K562 (cell line): ENCODE measurements at regions not wholly inside any gene's neighbourhood (a gene's known extent, or its start where the extent isn't known, plus 50 kb on each side); places are given as distances from the start of the nearest gene placed in this dataset.
"Not testable (repeated sequence)": the region's sequence is repeated elsewhere in the genome, so short reads cannot be mapped to it uniquely, and the experiment has no call there.

Experiments
- ADNP ChIP-seq: fragments of 200-800 bp; sonication (Bioruptor generic); IDR thresholded peaks from 2 replicates; pipeline ENCODE4 v1.6.1; 2016; ENCODE audit warnings: missing genetic modification characterization, missing compliant biosample characterization
- EWSR1 ChIP-seq: fragments of 450-650 bp; IDR thresholded peaks from 2 replicates; pipeline ENCODE4 v1.6.1; 2018; ENCODE audit warnings: borderline replicate concordance, mild to moderate bottlenecking, low read depth, moderate library complexity; ENCODE audit not compliant: partially characterized antibody
- MAZ ChIP-seq, 2 experiments: fragments of 450-650 bp in 1 of 2; sonication (generic) in 1 of 2; formaldehyde crosslinking; IDR thresholded peaks in 1 of 2; conservative IDR thresholded peaks in 1 of 2; 2 replicates each; pipeline versions ENCODE4 v1.4.0 to v1.5.0; 2020; ENCODE audit warnings: mild to moderate bottlenecking in 1 of 2, missing genetic modification reagents in 1 of 2
- POU5F1 ChIP-seq: fragments of 150-350 bp; IDR thresholded peaks from 2 replicates; pipeline ENCODE4 v1.6.1; 2014; ENCODE audit warnings: borderline replicate concordance, low read length, low read depth, mild to moderate bottlenecking; ENCODE audit not compliant: partially characterized antibody
- SMARCB1 ChIP-seq: IDR thresholded peaks from 2 replicates; pipeline ENCODE4 v1.6.1; 2011; ENCODE audit warnings: improper control_type of control experiment, low read depth; ENCODE audit not compliant: insufficient read length
- TF ChIP-seq, protein P1 (sequence below): sonication (generic); formaldehyde crosslinking; IDR thresholded peaks from 2 replicates; pipeline ENCODE4 v1.8.1; 2023; ENCODE audit warnings: mild to moderate bottlenecking, missing genetic modification reagents, moderate library complexity
- TF ChIP-seq, protein P2 (sequence below), 2 experiments: fragments of 450-650 bp; formaldehyde crosslinking in 1 of 2; IDR thresholded peaks; 2 replicates each; pipeline versions ENCODE4 v1.4.0 to v1.6.1; 2014 to 2020; ENCODE audit warnings: mild to moderate bottlenecking in 2 of 2, borderline replicate concordance in 1 of 2, low read depth in 1 of 2
- TF ChIP-seq, protein P3 (sequence below), 3 experiments: IDR thresholded peaks in 2 of 3; conservative IDR thresholded peaks in 1 of 3; 2 replicates each; pipeline ENCODE4 v1.5.1; 2011 to 2012; ENCODE audit warnings: low read length in 3 of 3, mild to moderate bottlenecking in 3 of 3, control low read depth in 2 of 3, improper control_type of control experiment in 1 of 3, inconsistent platforms in 1 of 3, low read depth in 1 of 3, mixed read lengths in 1 of 3, moderate library complexity in 1 of 3; ENCODE audit not compliant: insufficient read depth in 2 of 3
- TF ChIP-seq, protein P4 (sequence below): fragments of 250-450 bp; sonication (Bioruptor Pico); IDR thresholded peaks from 2 replicates; pipeline ENCODE4 v1.8.0; 2021; ENCODE audit warnings: mild to moderate bottlenecking, moderate library complexity

DNA sequence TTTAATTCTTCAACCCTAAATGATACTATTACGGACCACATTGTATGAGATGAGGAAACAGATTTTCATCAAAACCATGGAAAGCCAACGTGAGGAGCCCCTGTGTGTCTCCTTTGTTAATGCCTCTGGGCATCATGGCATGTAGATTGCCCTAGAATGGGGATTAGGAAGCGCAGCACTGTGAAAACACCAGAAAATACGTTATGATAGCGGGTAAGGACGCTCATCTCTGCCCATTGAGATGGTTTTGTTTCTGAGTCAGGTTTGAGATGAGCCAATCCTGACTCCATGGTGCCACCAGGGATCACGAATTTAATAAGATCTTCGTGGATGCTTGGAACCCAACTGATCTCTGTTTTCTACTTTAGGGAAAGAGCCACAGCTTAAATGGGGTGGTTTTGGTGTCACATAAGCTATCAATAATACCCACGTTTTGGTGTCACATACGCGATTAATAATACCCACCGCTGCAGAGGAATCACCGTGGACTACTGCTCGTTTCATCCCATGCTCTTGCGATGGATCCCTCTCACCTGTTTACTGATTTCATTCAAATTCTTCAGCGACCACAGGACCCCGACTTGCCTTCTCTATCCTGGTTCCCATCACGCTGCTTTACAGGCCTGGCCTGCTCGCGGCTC, 137.3 kb downstream of the FOXD4L6 start:
- TF ChIP-seq, protein P1, sequence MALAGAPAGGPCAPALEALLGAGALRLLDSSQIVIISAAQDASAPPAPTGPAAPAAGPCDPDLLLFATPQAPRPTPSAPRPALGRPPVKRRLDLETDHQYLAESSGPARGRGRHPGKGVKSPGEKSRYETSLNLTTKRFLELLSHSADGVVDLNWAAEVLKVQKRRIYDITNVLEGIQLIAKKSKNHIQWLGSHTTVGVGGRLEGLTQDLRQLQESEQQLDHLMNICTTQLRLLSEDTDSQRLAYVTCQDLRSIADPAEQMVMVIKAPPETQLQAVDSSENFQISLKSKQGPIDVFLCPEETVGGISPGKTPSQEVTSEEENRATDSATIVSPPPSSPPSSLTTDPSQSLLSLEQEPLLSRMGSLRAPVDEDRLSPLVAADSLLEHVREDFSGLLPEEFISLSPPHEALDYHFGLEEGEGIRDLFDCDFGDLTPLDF (CRISPR knock-in tag), result not testable (repeated sequence)
- not testable (repeated sequence) for TF ChIP-seq POU5F1; ADNP; SMARCB1; MAZ (CRISPR knock-in tag; conservative IDR thresholded peaks at IDR 0.05 in 1 of 2, IDR thresholded peaks at IDR 0.05 in 1 of 2); EWSR1
- TF ChIP-seq, protein P2, sequence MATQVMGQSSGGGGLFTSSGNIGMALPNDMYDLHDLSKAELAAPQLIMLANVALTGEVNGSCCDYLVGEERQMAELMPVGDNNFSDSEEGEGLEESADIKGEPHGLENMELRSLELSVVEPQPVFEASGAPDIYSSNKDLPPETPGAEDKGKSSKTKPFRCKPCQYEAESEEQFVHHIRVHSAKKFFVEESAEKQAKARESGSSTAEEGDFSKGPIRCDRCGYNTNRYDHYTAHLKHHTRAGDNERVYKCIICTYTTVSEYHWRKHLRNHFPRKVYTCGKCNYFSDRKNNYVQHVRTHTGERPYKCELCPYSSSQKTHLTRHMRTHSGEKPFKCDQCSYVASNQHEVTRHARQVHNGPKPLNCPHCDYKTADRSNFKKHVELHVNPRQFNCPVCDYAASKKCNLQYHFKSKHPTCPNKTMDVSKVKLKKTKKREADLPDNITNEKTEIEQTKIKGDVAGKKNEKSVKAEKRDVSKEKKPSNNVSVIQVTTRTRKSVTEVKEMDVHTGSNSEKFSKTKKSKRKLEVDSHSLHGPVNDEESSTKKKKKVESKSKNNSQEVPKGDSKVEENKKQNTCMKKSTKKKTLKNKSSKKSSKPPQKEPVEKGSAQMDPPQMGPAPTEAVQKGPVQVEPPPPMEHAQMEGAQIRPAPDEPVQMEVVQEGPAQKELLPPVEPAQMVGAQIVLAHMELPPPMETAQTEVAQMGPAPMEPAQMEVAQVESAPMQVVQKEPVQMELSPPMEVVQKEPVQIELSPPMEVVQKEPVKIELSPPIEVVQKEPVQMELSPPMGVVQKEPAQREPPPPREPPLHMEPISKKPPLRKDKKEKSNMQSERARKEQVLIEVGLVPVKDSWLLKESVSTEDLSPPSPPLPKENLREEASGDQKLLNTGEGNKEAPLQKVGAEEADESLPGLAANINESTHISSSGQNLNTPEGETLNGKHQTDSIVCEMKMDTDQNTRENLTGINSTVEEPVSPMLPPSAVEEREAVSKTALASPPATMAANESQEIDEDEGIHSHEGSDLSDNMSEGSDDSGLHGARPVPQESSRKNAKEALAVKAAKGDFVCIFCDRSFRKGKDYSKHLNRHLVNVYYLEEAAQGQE (IDR thresholded peaks at IDR 0.05; ENCODE audit: borderline replicate concordance), result not testable (repeated sequence)
- TF ChIP-seq, protein P2 (CRISPR knock-in tag; IDR thresholded peaks at IDR 0.05; ENCODE audit: low read depth), result not testable (repeated sequence)
- TF ChIP-seq, protein P3, sequence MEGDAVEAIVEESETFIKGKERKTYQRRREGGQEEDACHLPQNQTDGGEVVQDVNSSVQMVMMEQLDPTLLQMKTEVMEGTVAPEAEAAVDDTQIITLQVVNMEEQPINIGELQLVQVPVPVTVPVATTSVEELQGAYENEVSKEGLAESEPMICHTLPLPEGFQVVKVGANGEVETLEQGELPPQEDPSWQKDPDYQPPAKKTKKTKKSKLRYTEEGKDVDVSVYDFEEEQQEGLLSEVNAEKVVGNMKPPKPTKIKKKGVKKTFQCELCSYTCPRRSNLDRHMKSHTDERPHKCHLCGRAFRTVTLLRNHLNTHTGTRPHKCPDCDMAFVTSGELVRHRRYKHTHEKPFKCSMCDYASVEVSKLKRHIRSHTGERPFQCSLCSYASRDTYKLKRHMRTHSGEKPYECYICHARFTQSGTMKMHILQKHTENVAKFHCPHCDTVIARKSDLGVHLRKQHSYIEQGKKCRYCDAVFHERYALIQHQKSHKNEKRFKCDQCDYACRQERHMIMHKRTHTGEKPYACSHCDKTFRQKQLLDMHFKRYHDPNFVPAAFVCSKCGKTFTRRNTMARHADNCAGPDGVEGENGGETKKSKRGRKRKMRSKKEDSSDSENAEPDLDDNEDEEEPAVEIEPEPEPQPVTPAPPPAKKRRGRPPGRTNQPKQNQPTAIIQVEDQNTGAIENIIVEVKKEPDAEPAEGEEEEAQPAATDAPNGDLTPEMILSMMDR (IDR thresholded peaks at IDR 0.05 in 2 of 3, conservative IDR thresholded peaks at IDR 0.05 in 1 of 3; ENCODE audit: insufficient read depth in 2 of 3, low read depth in 1 of 3, low read length in 3 of 3), result not testable (repeated sequence)
- TF ChIP-seq, protein P4, sequence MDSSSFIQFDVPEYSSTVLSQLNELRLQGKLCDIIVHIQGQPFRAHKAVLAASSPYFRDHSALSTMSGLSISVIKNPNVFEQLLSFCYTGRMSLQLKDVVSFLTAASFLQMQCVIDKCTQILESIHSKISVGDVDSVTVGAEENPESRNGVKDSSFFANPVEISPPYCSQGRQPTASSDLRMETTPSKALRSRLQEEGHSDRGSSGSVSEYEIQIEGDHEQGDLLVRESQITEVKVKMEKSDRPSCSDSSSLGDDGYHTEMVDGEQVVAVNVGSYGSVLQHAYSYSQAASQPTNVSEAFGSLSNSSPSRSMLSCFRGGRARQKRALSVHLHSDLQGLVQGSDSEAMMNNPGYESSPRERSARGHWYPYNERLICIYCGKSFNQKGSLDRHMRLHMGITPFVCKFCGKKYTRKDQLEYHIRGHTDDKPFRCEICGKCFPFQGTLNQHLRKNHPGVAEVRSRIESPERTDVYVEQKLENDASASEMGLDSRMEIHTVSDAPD (CRISPR knock-in tag), result not testable (repeated sequence)
